PC-9 (cell line): ENCODE measurements at regions not wholly inside any gene's neighbourhood (a gene's known extent, or its start where the extent isn't known, plus 50 kb on each side); places are given as distances from the start of the nearest gene placed in this dataset.

Experiments used
- CTCF ChIP-seq: fragments of 200-600 bp; sonication (generic); conservative IDR thresholded peaks from 2 replicates; pipeline ENCODE4 v1.6.1; 2017; ENCODE audit warnings: mixed run types, antibody characterized with exemption, mild to moderate bottlenecking, moderate library complexity
- EZH2 ChIP-seq: fragments of 200-600 bp; sonication (generic); IDR thresholded peaks from 2 replicates; pipeline ENCODE4 v1.8.0; 2017; ENCODE audit warnings: antibody characterized with exemption, low read depth

- TF ChIP-seq CTCF, result no peak
- no peak for TF ChIP-seq EZH2
Observed at GRCh38 chr5:19258686-19259085, 729.3 kb downstream of the CDH18 start.
